NOMO-1 treated with dmso at 0.1 percent for 144 hours (cell line): ENCODE measurements at regions not wholly inside any gene's neighbourhood (a gene's known extent, or its start where the extent isn't known, plus 50 kb on each side); places are given as distances from the start of the nearest gene placed in this dataset.
"Not testable (repeated sequence)": the region's sequence is repeated elsewhere in the genome, so short reads cannot be mapped to it uniquely, and the experiment has no call there.

ENCODE experiments used
- DNase-seq: peaks from one replicate; lab custom pipeline; 2025; ENCODE audit not compliant: unreplicated experiment; lab: John Stamatoyannopoulos, UW

DNA sequence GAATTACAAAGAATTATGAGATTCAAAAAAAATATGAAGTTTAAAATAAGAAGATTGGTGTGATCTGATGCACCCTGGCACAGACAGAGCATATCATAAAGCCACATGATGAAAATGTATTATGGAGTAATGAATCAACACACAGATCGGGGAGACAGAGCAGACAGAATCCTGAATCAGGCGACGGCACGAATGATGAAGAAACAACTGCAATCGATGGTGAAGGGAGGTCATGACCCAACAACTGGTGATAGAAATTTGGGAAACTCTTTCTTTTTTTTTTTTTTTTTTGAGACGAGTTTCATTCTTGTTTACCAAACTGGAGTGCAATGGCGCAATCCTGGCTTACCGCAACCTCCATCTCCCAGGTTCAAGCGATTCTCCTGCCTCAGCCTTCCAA, 1054.0 kb downstream of the TYW1 start:
- no peak for DNase-seq

DNA sequence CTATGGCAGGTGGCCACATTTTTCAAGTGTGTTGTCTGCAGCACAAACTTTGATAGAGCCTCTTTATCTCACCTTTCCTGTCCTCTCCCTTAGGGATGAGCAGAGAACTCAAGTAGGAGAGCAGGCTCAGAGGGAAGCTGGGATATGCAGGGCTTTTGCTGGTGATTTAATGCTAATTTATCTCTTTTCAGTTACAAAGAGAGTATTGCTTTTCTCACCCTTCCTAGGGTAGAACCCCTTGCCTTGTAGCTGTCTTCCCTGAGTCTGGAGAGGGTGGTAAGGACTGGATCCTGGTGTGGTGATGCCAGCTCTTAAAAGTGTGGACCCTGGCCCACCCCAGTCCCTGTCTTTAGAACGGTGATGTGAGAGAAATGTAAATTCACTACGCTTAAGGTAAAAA, 1061.4 kb downstream of the TYW1 start:
- DNase-seq, result no peak

DNA sequence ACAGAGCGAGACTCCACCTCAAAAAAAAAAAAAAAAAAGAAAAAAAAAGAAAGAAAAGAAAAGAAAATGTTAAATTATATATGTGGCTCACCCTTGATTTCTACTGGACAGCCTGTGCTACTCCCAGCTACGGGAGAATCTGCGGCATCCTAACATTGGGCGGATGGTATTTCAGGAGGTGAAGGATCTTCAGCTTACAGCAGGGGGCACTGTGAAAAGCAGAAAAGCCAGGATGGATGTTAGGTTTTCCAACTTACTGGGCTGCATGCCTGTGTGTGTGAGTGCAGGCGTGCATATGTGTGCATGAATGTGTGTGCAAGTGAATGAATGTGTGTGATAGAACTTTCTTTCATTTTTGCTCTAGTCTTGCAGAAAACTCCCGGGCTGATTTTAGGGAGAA, 1066.5 kb downstream of the TYW1 start:
- DNase-seq, result no peak

DNA sequence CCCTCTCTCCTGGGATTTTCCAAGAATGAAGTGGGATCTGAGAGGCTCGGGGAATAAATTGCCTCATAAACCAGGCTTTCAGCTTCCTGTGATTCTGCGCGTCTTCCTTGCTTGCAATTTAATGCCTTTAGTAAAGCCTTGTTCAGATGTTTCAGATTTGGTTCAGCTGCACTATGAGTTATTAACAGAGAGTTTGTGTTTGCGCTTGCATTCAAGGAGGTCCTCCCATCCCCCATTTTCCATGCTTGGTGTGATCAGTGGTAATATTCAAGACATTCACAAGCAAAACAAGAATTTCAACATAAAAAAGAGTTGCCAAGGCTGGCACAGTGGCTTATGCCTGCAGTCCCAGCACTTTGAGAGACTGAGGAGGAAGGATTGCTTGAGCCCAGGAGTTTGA, 1068.9 kb downstream of the TYW1 start:
- no peak for DNase-seq

DNA sequence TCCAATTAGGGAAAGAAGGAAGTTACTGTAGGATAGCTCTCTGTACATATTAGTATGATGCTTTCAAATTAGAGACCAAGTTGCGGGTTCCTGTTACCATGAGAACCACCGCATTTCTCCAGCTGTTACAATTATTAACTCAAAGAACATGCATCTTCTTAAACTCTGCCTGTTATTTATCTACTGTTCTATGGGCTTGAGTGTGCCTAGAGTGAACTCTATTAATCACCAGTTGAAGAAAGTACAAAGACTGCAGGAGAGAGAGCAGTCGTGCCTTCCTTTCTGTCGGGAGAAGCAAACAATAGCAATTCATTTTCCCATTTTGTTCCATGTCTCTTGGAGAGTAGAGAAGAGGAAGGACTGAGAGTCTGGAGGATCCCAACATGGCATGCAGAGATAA, 1071.2 kb downstream of the TYW1 start:
- no peak for DNase-seq

DNA sequence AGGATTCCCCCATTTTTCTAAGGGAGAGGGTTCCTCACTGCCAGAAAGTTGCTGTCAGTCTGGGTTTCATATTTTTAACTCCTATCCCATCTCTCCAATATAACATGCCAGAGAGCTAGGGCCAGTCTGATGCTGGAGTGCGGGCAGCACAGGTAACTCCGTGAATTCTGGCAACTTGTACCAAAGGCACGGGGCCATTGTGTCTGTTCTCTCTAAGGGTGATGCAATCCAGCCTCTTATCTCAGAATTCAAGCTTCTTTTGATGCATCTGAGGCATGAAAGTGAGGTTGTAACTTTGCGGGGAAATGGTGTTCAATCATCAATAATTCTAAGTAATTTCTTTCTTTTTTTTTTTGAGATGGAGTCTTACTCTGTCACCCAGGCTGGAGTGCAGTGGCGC, 1074.4 kb downstream of the TYW1 start:
- no peak for DNase-seq

DNA sequence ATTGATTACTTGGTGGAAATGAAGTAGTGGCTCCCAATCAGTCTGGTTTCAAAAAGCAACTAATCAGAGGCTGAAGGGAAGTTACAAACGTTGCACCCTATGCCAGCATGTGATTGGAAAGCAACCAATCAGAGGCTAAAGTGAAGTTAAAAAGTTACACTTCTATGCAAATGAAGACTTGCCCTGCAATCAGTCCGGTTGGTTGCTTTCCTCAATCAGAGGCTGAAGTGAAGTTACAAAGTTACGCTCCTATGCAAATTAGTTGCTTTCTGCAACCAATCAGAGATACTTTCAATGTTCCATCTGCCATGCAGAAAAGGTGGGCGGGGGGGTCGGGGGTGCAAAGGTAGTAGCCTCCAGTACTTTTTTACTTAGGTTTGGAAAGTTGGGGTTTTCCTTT, 1077.1 kb downstream of the TYW1 start:
- DNase-seq, result no peak

DNA sequence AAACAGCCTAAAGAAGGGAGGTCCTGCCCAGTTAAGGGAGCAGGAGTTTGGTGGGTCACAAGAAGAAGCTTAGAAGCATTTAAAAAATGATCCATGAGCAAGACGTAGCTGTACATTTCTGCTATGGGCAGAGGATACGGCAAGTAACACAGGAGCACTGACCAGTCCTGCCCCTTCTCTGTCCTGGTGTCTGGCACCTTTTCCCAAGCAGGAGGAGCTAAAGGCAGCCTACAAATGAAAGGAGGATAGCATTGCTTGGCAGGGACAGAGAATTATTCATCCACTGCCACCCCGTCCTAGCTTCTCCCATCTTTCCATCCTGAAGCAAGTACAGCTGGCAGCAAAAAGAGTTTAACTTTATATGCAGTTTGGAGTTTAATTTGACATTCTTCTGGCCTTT, 1077.6 kb downstream of the TYW1 start:
- no peak for DNase-seq

DNA sequence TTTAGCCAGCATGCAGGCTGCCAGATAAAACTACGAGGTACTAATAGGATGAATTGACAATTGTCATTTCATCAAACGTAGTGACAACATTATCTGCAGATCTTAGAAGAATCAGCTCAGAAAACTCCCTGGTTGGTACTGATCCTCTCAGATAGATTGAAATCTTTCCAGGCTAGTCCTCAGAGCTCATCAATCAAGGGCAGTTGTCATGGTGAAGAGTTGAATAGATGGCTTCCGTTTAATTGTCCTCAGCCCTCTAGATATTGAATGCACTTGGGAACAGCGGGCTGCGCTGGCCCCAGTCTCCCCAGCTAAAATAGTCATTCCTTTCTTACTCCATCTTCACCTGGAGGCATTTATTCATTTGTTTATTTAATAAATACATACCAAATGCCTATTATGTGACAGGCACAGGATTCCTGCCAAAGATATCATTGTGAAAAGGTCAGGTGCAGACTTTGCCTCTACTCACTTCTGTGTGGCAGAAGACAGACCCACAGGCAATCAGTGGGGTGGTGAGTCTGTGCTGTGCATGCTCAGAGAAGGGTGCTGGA, 1081.6 kb downstream of the TYW1 start:
- no peak for DNase-seq

DNA sequence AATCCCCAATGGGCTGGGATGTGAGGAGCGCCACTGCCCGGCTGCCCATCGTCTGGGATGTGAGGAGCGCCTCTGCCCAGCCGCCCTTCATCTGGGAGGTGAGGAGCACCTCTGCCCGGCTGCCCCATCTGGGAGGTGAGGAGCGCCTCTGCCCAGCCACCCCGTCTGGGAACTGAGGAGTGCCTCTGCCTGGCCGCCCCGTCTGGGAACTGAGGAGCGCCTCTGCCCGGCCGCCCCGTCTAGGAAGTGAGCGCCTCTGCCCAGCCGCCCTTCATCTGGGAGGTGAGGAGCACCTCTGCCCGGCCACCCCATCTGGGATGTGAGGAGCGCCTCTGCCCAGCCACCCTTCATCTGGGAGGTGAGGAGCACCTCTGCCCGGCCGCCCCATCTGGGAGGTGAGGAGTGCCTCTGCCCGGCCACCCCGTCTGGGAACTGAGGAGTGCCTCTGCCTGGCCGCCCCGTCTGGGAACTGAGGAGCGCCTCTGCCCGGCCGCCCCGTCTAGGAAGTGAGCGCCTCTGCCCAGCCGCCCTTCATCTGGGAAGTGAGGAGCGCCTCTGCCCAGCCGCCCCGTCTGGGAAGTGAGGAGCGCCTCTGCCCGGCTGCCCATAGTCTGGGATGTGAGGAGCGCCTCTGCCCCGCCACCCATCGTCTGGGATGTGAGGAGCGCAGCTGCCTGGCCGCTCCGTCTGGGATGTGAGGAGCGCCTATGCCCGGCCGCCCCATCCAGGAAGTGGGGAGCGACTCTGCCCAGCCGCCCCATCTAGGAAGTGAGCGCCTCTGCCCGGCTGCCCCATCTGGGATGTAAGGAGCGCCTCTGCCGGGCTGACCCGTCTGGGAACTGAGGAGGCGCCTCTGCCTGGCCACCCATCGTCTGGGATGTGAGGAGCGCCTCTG, 1085.7 kb downstream of the TYW1 start:
- not testable (repeated sequence) for DNase-seq

DNA sequence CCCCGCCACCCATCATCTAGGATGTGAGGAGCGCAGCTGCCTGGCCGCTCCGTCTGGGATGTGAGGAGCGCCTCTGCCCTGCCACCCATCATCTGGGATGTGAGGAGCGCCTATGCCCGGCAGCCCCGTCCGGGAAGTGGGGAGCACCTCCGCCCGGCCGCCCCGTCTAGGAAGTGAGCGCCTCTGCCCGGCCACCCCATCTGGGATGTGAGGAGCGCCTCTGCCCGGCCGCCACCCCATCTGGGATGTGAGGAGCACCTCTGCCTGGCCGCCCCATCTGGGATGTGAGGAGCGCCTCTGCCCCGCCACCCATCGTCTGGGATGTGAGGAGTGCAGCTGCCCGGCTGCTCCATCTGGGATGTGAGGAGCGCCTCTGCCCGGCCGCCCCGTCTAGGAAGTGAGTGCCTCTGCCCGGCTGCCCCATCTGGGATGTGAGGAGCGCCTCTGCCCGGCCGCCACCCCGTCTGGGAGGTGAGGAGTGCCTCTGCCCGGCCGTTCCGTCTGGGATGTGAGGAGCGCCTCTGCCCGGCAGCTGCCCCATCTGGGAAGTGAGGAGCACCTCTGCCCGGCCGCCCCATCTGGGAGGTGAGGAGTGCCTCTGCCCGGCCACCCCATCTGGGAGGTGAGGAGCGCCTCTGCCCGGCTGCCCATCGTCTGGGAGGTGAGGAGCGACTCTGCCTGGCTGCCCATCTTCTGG, 1086.5 kb downstream of the TYW1 start:
- not testable (repeated sequence) for DNase-seq

DNA sequence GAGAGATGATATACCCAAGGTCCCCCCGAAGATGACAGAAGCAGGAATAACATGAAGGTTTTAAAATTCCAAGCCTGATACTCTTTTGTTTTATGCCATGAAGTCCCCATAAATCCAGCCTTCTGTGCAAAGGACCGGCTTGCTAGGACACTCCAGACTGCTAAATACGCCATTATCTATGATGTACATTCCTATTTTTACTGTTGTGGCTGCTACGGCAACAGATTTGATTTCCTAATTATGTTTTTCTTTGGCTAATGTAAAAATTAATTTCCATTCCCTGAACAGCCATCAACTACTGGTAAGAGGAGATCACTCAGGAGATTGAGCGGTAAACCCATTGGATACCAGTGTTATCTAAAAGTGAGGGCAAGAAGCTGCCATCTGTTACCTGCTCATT, 1090.8 kb downstream of the TYW1 start:
- no peak for DNase-seq

DNA sequence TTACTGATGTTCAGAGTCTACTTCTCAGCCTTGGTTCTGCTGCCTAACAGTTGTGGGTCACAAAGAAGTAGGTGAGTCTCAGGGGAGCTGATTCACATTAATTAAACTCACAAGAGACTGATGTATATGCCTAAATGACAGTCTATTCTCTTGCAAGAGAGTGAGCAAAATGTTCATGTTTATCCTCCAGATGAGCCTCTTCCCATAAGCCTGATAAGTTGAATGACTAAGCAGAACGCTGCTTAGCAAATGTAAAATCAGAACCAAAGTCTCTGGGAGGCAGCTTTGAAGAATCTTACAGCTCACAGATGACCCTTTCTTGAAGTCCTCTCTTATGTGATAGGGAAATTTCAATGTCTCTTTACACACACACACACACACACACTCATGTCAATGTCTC, 1092.2 kb downstream of the TYW1 start:
- DNase-seq, result no peak

DNA sequence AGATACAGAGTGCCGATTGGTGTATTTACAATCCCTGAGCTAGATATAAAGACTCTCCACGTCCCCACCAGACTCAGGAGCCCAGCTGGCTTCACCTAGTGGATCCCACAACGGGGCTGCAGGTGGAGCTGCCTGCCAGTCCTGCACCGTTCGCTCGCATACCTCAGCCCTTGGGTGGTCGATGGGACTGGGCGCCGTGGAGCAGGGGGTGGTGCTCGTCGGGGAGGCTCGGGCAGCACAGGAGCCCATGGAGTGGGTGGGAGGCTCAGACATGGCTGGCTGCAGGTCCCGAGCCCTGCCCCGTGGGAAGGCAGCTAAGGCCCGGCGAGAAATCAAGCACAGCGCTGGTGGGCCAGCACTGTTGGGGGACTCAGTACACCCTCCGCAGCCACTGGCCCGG, 1093.6 kb downstream of the TYW1 start:
- not testable (repeated sequence) for DNase-seq

DNA sequence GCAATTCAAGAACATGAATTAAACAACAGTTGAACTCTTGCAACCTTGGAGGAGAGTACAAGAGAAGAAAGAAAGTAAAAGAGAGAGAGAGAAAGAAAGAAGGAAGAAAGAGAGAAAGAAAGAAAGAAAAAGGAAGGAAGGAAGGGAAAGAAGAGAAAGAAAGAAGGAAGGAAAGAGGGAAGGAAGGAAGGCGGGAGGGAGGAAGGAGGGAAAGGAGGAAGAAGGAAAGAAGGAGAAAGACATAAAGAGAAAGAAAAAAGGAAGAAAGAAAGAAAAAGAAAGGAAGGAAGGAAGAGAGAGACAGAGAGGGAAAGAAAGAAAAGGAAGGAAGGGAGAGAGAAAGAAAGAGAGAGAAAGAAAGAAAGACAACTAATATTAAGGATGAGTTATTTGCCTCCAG, 1106.7 kb downstream of the TYW1 start:
- no peak for DNase-seq

DNA sequence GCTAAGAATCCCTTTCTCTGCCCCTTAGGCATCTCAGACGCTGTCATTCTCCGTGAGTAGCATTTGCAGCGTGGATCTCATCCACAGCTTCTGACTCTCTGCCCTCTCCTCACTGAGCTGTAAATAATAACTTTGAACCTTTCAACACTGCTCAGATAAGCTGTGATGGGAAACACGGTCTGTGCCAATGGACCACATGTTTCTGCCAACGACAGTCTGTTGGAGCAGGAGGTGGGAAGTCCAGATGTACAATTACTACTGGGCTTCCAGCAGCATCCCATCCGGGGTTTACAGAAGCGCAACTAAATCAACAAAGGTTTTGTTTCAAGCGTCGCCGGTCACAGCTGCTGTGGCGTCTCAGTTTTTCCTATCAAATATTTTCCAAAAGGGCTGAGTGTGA, 1110.6 kb downstream of the TYW1 start:
- no peak for DNase-seq

DNA sequence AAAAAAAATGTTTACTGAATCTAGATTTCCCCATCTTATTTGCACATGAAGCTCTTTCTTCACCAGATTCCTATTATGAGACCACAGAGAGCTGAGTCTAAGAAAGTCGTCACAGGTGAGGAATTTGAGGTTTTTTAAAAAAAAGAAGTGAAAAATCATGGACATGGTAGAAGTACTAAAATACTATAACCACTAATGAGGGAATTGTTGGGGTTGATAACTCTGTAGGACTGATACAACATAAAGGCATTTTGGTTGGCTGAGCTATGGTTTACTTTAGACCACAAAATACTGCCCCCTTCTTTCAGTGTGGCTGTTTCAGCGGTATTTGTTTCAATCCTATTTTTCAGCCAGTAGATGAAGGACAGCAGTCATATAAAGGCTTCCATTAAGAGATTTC, 1111.3 kb downstream of the TYW1 start:
- no peak for DNase-seq

DNA sequence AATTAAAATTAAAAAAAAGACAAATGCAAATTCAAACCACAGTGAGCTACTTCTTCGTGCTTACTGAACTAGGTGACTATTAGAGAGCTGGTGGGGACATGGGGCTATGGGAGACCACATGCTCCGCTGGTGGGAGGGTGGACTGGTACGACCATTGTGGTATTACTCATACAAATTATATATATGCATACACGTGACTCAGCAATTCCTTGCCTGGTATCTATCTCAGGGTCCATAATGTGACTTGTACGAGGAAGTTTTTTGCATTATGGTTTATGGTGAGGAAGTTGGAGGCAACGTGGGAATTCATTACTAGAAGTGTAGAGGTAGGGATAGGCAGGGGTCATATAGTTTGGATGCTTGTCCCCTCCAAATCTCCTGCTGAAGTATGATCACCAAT, 1112.7 kb downstream of the TYW1 start:
- DNase-seq, result no peak

DNA sequence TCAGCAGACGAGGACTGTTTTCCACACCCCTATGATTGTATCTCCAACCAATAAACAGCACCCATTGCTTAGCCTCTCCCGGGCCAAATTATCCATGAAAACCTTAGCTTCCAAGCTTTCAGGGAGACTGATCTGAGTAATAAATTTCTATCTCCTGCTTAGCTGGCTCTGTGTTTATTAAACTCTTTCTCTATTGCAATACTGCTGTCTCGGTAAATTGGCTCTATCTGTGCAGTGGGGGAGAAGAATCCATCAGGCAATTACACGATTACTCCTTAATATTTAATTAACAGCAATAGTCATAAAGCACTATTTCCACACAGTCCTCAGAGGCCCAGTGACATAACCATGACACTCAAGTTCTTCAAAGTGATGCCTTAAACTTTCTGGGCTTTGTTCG, 1122.8 kb downstream of the TYW1 start:
- no peak for DNase-seq

DNA sequence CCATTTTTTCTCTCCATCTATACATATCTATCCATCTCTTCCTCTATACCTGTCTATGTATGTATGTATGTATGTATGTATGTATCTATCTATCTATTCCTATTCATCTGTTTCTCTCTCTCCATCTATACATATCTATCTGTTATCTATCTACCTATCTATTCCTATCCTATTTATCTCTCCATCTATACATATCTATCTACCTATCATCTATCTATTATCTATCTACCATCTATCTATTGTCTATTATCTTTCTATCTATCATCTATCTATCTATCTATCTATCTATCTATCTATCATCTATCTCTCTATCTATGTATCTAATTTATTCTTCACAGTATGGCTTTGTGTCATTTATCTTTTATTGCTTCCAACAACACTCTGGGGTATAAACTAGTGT, 1124.4 kb downstream of the TYW1 start:
- DNase-seq, result no peak

DNA sequence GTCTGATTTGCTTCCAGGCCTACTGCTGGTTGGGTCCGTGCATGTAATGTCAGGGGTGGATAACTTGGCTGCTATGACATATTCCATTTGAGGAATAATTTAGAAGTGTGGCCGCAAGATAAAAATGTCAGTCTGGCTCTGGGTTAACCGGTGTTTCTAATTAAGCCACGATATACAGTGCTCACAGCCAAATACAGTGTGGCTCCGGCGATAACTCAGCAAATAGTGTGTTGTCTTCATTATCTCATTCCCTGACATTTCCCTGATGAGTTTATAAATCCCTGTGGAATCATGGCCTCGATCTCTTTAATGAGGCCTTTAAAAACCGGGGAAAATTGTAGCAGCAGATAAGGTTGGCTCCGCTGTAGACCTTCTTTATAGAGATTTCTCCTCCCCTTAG, 1125.0 kb downstream of the TYW1 start:
- DNase-seq, result no peak

DNA sequence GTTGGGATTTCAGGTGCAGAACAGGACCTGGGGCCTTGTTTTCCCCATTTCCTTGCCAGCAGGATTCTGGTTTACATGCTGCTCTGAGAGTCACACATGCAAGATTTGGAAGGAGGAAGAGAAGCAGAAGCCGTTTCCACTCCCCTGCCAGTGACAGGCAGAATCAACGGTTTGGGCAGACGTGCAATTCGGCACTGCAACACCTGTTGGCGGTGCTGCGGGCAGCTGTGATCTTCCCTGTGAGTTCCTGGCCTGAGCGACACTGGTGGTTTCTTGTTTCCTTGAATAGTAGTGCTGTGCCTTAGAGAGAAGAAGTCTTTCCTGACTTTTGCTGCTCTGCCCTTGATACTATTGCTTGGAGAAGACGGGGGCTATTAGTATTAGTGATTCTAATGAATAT, 1126.2 kb downstream of the TYW1 start:
- no peak for DNase-seq
